Fibroblast of the aortic adventitia (primary cell): ENCODE measurements at regions not wholly inside any gene's neighbourhood (a gene's known extent, or its start where the extent isn't known, plus 50 kb on each side); places are given as distances from the start of the nearest gene placed in this dataset.

Experiments used
- DNase-seq: peaks from one replicate; pipeline ENCODE4 v3.0.0-alpha.2; 2010; ENCODE audit warnings: low read depth
- H3K4me3 ChIP-seq: 2 replicates; pipeline ENCODE4 v1.5.1; 2011; ENCODE audit warnings: low read depth, mild to moderate bottlenecking, control low read depth, low read length, moderate library complexity
- CTCF ChIP-seq: IDR thresholded peaks from 2 replicates; pipeline ENCODE4 v1.5.1; 2011; ENCODE audit warnings: mild to moderate bottlenecking, low read length, control low read depth, inconsistent platforms; ENCODE audit not compliant: insufficient read depth

GRCh38 chr4:166458756-166459155, 585.7 kb downstream of the TLL1 start:
- peak; percentile 28 for DNase-seq
- no peak overlapping the region for H3K4me3 ChIP-seq
- TF ChIP-seq CTCF, result no peak

- no peak for TF ChIP-seq CTCF
- DNase-seq, result no peak
- no peak overlapping the region for H3K4me3 ChIP-seq
These were observed 586.6 kb downstream of the TLL1 start for GRCh38 chr4:166459621-166460020.

- peak; percentile 34 for DNase-seq
- H3K4me3 ChIP-seq, result no peak overlapping the region
- no peak for TF ChIP-seq CTCF
These were observed 587.9 kb downstream of the TLL1 start for GRCh38 chr4:166460769-166461550.

- TF ChIP-seq CTCF, result no peak
- no peak overlapping the region for H3K4me3 ChIP-seq
- no peak for DNase-seq
These were observed 608.0 kb downstream of the TLL1 start for GRCh38 chr4:166481055-166481454.

- no peak for DNase-seq
- H3K4me3 ChIP-seq, result no peak overlapping the region
- TF ChIP-seq CTCF, result no peak
These were observed 608.7 kb downstream of the TLL1 start for GRCh38 chr4:166481739-166482138.

GRCh38 chr4:166482758-166483157, 609.7 kb downstream of the TLL1 start:
- no peak for DNase-seq
- H3K4me3 ChIP-seq, result no peak overlapping the region
- no peak for TF ChIP-seq CTCF

GRCh38 chr4:166491635-166492034, 618.6 kb downstream of the TLL1 start:
- no peak for TF ChIP-seq CTCF
- H3K4me3 ChIP-seq, result no peak overlapping the region
- no peak for DNase-seq
